SU-DHL-6 (cell line): ENCODE measurements at regions not wholly inside any gene's neighbourhood (a gene's known extent, or its start where the extent isn't known, plus 50 kb on each side); places are given as distances from the start of the nearest gene placed in this dataset.

ENCODE experiments used
- EZH2phosphoT487 ChIP-seq: fragments of 200-600 bp; sonication (generic), shearing (Covaris generic); conservative IDR thresholded peaks from 2 replicates; pipeline ENCODE4 v1.6.1; 2018; ENCODE audit warnings: mild to moderate bottlenecking, antibody characterized with exemption, low read length, moderate library complexity, mixed read lengths
- TF ChIP-seq, protein P1 (sequence below): fragments of 200-600 bp; sonication (generic); IDR thresholded peaks from one replicate; pipeline ENCODE4 v1.5.1; 2017; ENCODE audit warnings: antibody characterized with exemption, mild to moderate bottlenecking, low read length, moderate library complexity; ENCODE audit not compliant: insufficient read depth, poor library complexity, severe bottlenecking

DNA sequence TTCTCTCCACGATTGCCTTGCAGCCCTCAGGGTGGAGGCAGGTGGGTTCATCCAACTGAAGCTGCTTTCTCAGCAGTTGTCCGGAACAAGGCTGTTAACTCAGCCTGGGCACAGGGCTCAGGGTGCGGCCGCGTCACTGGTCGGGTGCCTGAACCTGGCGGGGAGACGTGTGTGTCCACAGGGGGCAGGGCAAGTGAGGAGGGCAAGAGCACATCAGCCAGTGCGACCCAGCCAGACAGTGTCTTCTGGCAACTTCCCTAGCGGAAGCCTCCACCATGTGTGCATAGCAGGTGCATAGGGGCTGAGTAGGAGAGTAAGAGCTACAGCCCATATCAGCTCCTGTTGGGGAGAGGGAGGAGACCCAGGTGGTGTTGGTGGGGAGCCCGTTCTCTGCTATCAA lies 150.4 kb upstream of the THRB start:
- TF ChIP-seq, protein P1, sequence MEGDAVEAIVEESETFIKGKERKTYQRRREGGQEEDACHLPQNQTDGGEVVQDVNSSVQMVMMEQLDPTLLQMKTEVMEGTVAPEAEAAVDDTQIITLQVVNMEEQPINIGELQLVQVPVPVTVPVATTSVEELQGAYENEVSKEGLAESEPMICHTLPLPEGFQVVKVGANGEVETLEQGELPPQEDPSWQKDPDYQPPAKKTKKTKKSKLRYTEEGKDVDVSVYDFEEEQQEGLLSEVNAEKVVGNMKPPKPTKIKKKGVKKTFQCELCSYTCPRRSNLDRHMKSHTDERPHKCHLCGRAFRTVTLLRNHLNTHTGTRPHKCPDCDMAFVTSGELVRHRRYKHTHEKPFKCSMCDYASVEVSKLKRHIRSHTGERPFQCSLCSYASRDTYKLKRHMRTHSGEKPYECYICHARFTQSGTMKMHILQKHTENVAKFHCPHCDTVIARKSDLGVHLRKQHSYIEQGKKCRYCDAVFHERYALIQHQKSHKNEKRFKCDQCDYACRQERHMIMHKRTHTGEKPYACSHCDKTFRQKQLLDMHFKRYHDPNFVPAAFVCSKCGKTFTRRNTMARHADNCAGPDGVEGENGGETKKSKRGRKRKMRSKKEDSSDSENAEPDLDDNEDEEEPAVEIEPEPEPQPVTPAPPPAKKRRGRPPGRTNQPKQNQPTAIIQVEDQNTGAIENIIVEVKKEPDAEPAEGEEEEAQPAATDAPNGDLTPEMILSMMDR = no peak
- TF ChIP-seq EZH2phosphoT487 = no peak
